HepG2 (cell line): ENCODE measurements at regions not wholly inside any gene's neighbourhood (a gene's known extent, or its start where the extent isn't known, plus 50 kb on each side); places are given as distances from the start of the nearest gene placed in this dataset.

Experiments
- ATAC-seq: fragments of 200-7000 bp; cut with Tn5 transposase; 3 replicates; pipeline ENCODE4 v1.9.1; 2020; ENCODE audit warnings: mild to moderate bottlenecking, moderate library complexity
- BruUV-seq: library from RNA; stranded (reverse); fragments of 400-500 nt; replicated peaks from 2 replicates; lab custom pipeline; 2021; lab: Mats Ljungman, UMichigan
- CTCF ChIA-PET: fragments of 300-600 bp; formaldehyde crosslinking; extraction: SDS; loops from one replicate; lab custom pipeline; 2021; ENCODE audit warnings: low total read pairs, inconsistent platforms, low intra/inter-chr PET ratio; lab: Yijun Ruan, JAX
- POLR2A ChIA-PET: fragments of 350-600 bp; sonication (Branson Sonifier 250); formaldehyde crosslinking; loops from one replicate; lab custom pipeline; 2020; ENCODE audit warnings: antibody characterized with exemption, inconsistent platforms; lab: Yijun Ruan, JAX
- DNase-seq: peaks from one replicate; pipeline ENCODE4 v3.0.0-alpha.2; 2015; ENCODE audit warnings: low spot score
- FAIRE-seq: peaks from 3 replicates; lab custom pipeline; 2011; peaks lifted over from hg19 to GRCh38; lab: Jason Lieb, UNC
- H2AFZ ChIP-seq: one replicate; pipeline ENCODE4 v1.6.1; 2011; ENCODE audit warnings: low read length, inconsistent platforms
- H3K27ac ChIP-seq: fragments of 300-600 bp; 3 replicates; pipeline ENCODE4 v1.8.0; 2011; ENCODE audit warnings: mixed run types, mild to moderate bottlenecking, mixed read lengths, low read length, inconsistent platforms; ENCODE audit not compliant: insufficient read depth; ENCODE audit errors: extremely low read length
- H3K27me3 ChIP-seq, 2 experiments: fragments of 200-600 bp in 1 of 2; 2 replicates in 1 of 2; 3 replicates in 1 of 2; pipeline versions ENCODE4 v1.6.0 to v1.8.0; 2011; ENCODE audit warnings: low read length in 2 of 2, mild to moderate bottlenecking in 2 of 2, moderate library complexity in 2 of 2, inconsistent platforms in 1 of 2; ENCODE audit not compliant: insufficient read depth in 2 of 2, control insufficient read depth in 1 of 2
- H3K36me3 ChIP-seq, 2 experiments: fragments of 200-600 bp in 1 of 2; replicated peaks in 1 of 2; 2 replicates in 1 of 2; 3 replicates in 1 of 2; pipeline versions ENCODE4 v1.5.1 to v1.8.0; 2011; ENCODE audit warnings: low read length in 2 of 2, inconsistent platforms in 1 of 2; ENCODE audit not compliant: insufficient read depth in 2 of 2, control insufficient read depth in 1 of 2
- H3K4me1 ChIP-seq: 2 replicates; pipeline ENCODE4 v1.5.1; 2012; ENCODE audit warnings: low read length, inconsistent platforms; ENCODE audit not compliant: insufficient read depth
- H3K4me2 ChIP-seq: 2 replicates; pipeline ENCODE4 v1.6.0; 2011; ENCODE audit warnings: low read depth, low read length, inconsistent platforms
- H3K4me3 ChIP-seq, 3 experiments: fragments of 200-600 bp in 1 of 3; sonication (generic), shearing (Covaris generic) in 1 of 3; replicated peaks in 1 of 3; 2 replicates each; pipeline ENCODE4 v1.5.1; 2011 to 2016; ENCODE audit warnings: low read length in 3 of 3, inconsistent platforms in 2 of 3, low read depth in 2 of 3, mild to moderate bottlenecking in 2 of 3, control low read depth in 1 of 3, mixed read lengths in 1 of 3; ENCODE audit not compliant: insufficient read depth in 1 of 3
- H3K79me2 ChIP-seq: one replicate; pipeline ENCODE4 v1.6.1; 2011; ENCODE audit warnings: low read length, inconsistent platforms; ENCODE audit not compliant: insufficient read depth
- H3K9ac ChIP-seq: 2 replicates; pipeline ENCODE4 v1.6.0; 2011; ENCODE audit warnings: mild to moderate bottlenecking, low read depth, low read length, inconsistent platforms; ENCODE audit not compliant: insufficient read depth
- H3K9me3 ChIP-seq: 2 replicates; pipeline ENCODE4 v1.5.1; 2012; ENCODE audit warnings: mild to moderate bottlenecking, low read length
- H4K20me1 ChIP-seq: 2 replicates; pipeline ENCODE4 v1.6.0; 2011; ENCODE audit warnings: inconsistent platforms, mild to moderate bottlenecking, low read length, moderate library complexity; ENCODE audit not compliant: insufficient read depth
- ELK4 ChIP-seq: sonication (generic); formaldehyde crosslinking; IDR thresholded peaks from 2 replicates; pipeline ENCODE4 v1.9.0; 2021; ENCODE audit warnings: missing genetic modification reagents, borderline replicate concordance
- HOXA5 ChIP-seq: sonication (generic); formaldehyde crosslinking; IDR thresholded peaks from 2 replicates; pipeline ENCODE4 v1.4.0; 2020; ENCODE audit warnings: missing genetic modification reagents
- MATR3 ChIP-seq: sonication (generic); formaldehyde crosslinking; IDR thresholded peaks from 2 replicates; pipeline ENCODE4 v1.4.0; 2020; ENCODE audit warnings: missing genetic modification reagents
- MEF2D ChIP-seq: sonication (generic); formaldehyde crosslinking; IDR thresholded peaks from 2 replicates; pipeline ENCODE4 v1.5.1; 2020; ENCODE audit warnings: mild to moderate bottlenecking, missing genetic modification reagents
- MEIS2 ChIP-seq: sonication (generic); formaldehyde crosslinking; IDR thresholded peaks from 2 replicates; pipeline ENCODE4 v1.9.0; 2021; ENCODE audit warnings: mild to moderate bottlenecking, missing genetic modification reagents
- RAD51 ChIP-seq: fragments of 450-650 bp; IDR thresholded peaks from 2 replicates; pipeline ENCODE4 v1.6.1; 2016; ENCODE audit warnings: borderline replicate concordance
- RARG ChIP-seq: sonication (generic); formaldehyde crosslinking; IDR thresholded peaks from 2 replicates; pipeline ENCODE4 v1.4.0; 2020; ENCODE audit warnings: low read depth, mild to moderate bottlenecking, missing genetic modification reagents
- SSRP1 ChIP-seq: IDR thresholded peaks from 2 replicates; pipeline ENCODE4 v1.6.1; 2016; ENCODE audit warnings: control low read depth
- ZNF121 ChIP-seq: sonication (generic); formaldehyde crosslinking; IDR thresholded peaks from 2 replicates; pipeline ENCODE4 v1.5.0; 2020; ENCODE audit warnings: mild to moderate bottlenecking, missing genetic modification reagents
- ZNF317 ChIP-seq: sonication (generic); formaldehyde crosslinking; IDR thresholded peaks from 2 replicates; pipeline ENCODE4 v1.5.0; 2020; ENCODE audit warnings: mild to moderate bottlenecking, missing genetic modification reagents
- ZNF367 ChIP-seq: sonication (generic); formaldehyde crosslinking; IDR thresholded peaks from 2 replicates; pipeline ENCODE4 v1.4.0; 2020; ENCODE audit warnings: missing genetic modification reagents, borderline replicate concordance
- ZNF460 ChIP-seq: sonication (generic); formaldehyde crosslinking; IDR thresholded peaks from 2 replicates; pipeline ENCODE4 v1.5.1; 2020; ENCODE audit warnings: missing genetic modification reagents, mild to moderate bottlenecking, borderline replicate concordance
- ZNF572 ChIP-seq: sonication (generic); formaldehyde crosslinking; IDR thresholded peaks from 2 replicates; pipeline ENCODE4 v1.5.1; 2020; ENCODE audit warnings: mild to moderate bottlenecking, missing genetic modification reagents
- ZNF652 ChIP-seq: IDR thresholded peaks from 2 replicates; pipeline ENCODE4 v1.6.1; 2016; ENCODE audit warnings: low read depth, borderline replicate concordance
- ZNF7 ChIP-seq: IDR thresholded peaks from 2 replicates; pipeline ENCODE4 v1.6.1; 2016; ENCODE audit warnings: missing biosample characterization, missing genetic modification reagents
- WGBS: methylation state at CpG from one replicate; pipeline ENCODE4 v1.1.6; 2017; ENCODE audit warnings: low lambda C conversion rate; 5-methylcytosine and 5-hydroxymethylcytosine counted together
- in situ Hi-C: cut with HindIII; loops from 2 replicates; pipeline ENCODE4 v1.10.0; 2017; ENCODE audit warnings: low pct_unique_long_range_greater_than_20kb; ENCODE audit not compliant: extremely low pct_ligation_motif_present
- intact Hi-C: fragments of 100-400 bp; cut with micrococcal nuclease; formaldehyde crosslinking; loops from one replicate; pipeline ENCODE4 v1.10.0; 2022; ENCODE audit not compliant: unreplicated experiment
- TF ChIP-seq, protein P1 (sequence below): sonication (generic); formaldehyde crosslinking; IDR thresholded peaks from 2 replicates; pipeline ENCODE4 v1.4.0; 2020; ENCODE audit warnings: mild to moderate bottlenecking, missing genetic modification reagents
- TF ChIP-seq, protein P2 (sequence below): sonication (generic); formaldehyde crosslinking; IDR thresholded peaks from 2 replicates; pipeline ENCODE4 v1.4.0; 2020; ENCODE audit warnings: missing genetic modification reagents, borderline replicate concordance
- TF ChIP-seq, protein P3 (sequence below): sonication (generic); formaldehyde crosslinking; IDR thresholded peaks from 2 replicates; pipeline ENCODE4 v1.5.1; 2020; ENCODE audit warnings: mild to moderate bottlenecking, missing genetic modification reagents, borderline replicate concordance

GRCh38 chr5:98454904-98455303 is 318.6 kb upstream of the RGMB start:
- FAIRE-seq (no peak), ATAC-seq (no peak), DNase-seq (no peak)
- no peaks in the 10 kb centered on the region for H3K36me3 ChIP-seq
- H3K4me2 ChIP-seq = no peak overlapping the region
- BruUV-seq = no TSS peak
- H3K4me3 ChIP-seq = no peak overlapping the region
- no peak overlapping the region for H3K27ac ChIP-seq
- ChIA-PET CTCF (no interaction called here), POLR2A (no interaction called here)
- WGBS = 2% methylated on average over 4 of the region's 4 CpGs
- no peaks in the 10 kb centered on the region for H4K20me1 ChIP-seq
- in situ Hi-C loops = no loop called here
- intact Hi-C loops = no loop called here
- H3K9me3 ChIP-seq = no peaks in the 10 kb centered on the region
- H2AFZ ChIP-seq = no peak overlapping the region
- no peak overlapping the region for H3K9ac ChIP-seq
- H3K4me1 ChIP-seq = no peaks in the 10 kb centered on the region
- H3K79me2 ChIP-seq = no peaks in the 10 kb centered on the region
- H3K27me3 ChIP-seq = no peaks in the 10 kb centered on the region
- TF ChIP-seq ZNF572 (CRISPR knock-in tag) = no peak
- TF ChIP-seq ZNF121 (CRISPR knock-in tag) = no peak
- no peak for TF ChIP-seq ZNF652 (CRISPR knock-in tag)
- no peak for TF ChIP-seq MATR3 (CRISPR knock-in tag)
- TF ChIP-seq HOXA5 = no peak
- no peak for TF ChIP-seq ZNF367 (CRISPR knock-in tag)
- no peak for TF ChIP-seq MEIS2 (CRISPR knock-in tag)
- TF ChIP-seq ZNF460 = no peak
- TF ChIP-seq, protein P1, sequence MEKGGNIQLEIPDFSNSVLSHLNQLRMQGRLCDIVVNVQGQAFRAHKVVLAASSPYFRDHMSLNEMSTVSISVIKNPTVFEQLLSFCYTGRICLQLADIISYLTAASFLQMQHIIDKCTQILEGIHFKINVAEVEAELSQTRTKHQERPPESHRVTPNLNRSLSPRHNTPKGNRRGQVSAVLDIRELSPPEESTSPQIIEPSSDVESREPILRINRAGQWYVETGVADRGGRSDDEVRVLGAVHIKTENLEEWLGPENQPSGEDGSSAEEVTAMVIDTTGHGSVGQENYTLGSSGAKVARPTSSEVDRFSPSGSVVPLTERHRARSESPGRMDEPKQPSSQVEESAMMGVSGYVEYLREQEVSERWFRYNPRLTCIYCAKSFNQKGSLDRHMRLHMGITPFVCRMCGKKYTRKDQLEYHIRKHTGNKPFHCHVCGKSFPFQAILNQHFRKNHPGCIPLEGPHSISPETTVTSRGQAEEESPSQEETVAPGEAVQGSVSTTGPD (CRISPR knock-in tag) = no peak
- TF ChIP-seq ELK4 (CRISPR knock-in tag) = no peak
- TF ChIP-seq, protein P2, sequence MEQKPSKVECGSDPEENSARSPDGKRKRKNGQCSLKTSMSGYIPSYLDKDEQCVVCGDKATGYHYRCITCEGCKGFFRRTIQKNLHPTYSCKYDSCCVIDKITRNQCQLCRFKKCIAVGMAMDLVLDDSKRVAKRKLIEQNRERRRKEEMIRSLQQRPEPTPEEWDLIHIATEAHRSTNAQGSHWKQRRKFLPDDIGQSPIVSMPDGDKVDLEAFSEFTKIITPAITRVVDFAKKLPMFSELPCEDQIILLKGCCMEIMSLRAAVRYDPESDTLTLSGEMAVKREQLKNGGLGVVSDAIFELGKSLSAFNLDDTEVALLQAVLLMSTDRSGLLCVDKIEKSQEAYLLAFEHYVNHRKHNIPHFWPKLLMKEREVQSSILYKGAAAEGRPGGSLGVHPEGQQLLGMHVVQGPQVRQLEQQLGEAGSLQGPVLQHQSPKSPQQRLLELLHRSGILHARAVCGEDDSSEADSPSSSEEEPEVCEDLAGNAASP (CRISPR knock-in tag) = no peak
- no peak for TF ChIP-seq RARG (CRISPR knock-in tag)
- no peak for TF ChIP-seq ZNF7 (CRISPR knock-in tag)
- no peak for TF ChIP-seq SSRP1 (CRISPR knock-in tag)
- TF ChIP-seq RAD51 = no peak
- no peak for TF ChIP-seq ZNF317 (CRISPR knock-in tag)
- no peak for TF ChIP-seq MEF2D (CRISPR knock-in tag)
- TF ChIP-seq, protein P3, sequence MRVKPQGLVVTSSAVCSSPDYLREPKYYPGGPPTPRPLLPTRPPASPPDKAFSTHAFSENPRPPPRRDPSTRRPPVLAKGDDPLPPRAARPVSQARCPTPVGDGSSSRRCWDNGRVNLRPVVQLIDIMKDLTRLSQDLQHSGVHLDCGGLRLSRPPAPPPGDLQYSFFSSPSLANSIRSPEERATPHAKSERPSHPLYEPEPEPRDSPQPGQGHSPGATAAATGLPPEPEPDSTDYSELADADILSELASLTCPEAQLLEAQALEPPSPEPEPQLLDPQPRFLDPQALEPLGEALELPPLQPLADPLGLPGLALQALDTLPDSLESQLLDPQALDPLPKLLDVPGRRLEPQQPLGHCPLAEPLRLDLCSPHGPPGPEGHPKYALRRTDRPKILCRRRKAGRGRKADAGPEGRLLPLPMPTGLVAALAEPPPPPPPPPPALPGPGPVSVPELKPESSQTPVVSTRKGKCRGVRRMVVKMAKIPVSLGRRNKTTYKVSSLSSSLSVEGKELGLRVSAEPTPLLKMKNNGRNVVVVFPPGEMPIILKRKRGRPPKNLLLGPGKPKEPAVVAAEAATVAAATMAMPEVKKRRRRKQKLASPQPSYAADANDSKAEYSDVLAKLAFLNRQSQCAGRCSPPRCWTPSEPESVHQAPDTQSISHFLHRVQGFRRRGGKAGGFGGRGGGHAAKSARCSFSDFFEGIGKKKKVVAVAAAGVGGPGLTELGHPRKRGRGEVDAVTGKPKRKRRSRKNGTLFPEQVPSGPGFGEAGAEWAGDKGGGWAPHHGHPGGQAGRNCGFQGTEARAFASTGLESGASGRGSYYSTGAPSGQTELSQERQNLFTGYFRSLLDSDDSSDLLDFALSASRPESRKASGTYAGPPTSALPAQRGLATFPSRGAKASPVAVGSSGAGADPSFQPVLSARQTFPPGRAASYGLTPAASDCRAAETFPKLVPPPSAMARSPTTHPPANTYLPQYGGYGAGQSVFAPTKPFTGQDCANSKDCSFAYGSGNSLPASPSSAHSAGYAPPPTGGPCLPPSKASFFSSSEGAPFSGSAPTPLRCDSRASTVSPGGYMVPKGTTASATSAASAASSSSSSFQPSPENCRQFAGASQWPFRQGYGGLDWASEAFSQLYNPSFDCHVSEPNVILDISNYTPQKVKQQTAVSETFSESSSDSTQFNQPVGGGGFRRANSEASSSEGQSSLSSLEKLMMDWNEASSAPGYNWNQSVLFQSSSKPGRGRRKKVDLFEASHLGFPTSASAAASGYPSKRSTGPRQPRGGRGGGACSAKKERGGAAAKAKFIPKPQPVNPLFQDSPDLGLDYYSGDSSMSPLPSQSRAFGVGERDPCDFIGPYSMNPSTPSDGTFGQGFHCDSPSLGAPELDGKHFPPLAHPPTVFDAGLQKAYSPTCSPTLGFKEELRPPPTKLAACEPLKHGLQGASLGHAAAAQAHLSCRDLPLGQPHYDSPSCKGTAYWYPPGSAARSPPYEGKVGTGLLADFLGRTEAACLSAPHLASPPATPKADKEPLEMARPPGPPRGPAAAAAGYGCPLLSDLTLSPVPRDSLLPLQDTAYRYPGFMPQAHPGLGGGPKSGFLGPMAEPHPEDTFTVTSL (CRISPR knock-in tag) = no peak
